ENCODE measurements at regions not wholly inside any gene's neighbourhood (a gene's known extent, or its start where the extent isn't known, plus 50 kb on each side); places are given as distances from the start of the nearest gene placed in this dataset.
"Not testable (repeated sequence)": the region's sequence is repeated elsewhere in the genome, so short reads cannot be mapped to it uniquely, and the experiment has no call there.

DNA sequence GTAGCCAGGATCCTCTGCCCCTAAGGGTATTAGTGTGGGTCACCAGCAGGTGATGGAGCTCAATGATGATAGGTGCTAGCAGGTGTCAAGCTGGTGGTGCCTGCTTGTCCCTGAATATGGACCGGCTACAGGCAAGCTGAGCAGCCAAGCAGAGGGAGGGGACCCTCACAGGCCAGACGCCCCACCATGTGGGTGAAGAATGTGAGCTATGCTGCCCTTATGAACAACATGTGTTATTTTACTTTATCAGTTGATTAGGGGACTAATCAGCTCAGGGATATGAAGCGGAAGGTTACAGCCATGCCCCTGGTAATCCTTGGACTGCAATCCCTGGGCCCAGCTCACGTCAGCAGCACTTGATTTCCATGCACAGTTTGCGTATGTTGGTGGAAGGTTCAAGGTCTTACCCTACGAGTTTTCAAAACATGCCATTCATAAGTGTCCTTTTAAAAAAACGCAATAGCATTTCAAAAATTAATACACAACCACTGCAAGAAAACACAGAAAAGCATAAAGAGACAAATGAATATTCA lies 106.0 kb downstream of the CDC7 start:
- H3K4me1 ChIP-seq: no peaks in the 10 kb centered on the region
- H3K36me3 ChIP-seq: no peaks in the 10 kb centered on the region
- H3K27ac ChIP-seq: no peak overlapping the region
- H3K9me3 ChIP-seq: no peaks in the 10 kb centered on the region
- intact Hi-C loops (cut with DNase I; ENCODE audit: low total_unique reads): no loop called here
- DNase-seq: no peak
- no peak overlapping the region for H3K4me3 ChIP-seq
- no peaks in the 10 kb centered on the region for H3K27me3 ChIP-seq
- no peak for TF ChIP-seq CTCF (IDR thresholded peaks at IDR 0.05)

GRCh38 chr1:91607686-91608085 lies 107.0 kb downstream of the CDC7 start:
- DNase-seq; H3K27me3 ChIP-seq; H3K36me3 ChIP-seq; H3K9me3 ChIP-seq; H3K4me3 ChIP-seq; H3K4me1 ChIP-seq; H3K27ac ChIP-seq; intact Hi-C loops (cut with DNase I; ENCODE audit: low total_unique reads): not testable (repeated sequence)

GRCh38 chr1:91608876-91609275 lies 108.2 kb downstream of the CDC7 start:
- H3K4me3 ChIP-seq: no peak overlapping the region
- no peaks in the 10 kb centered on the region for H3K4me1 ChIP-seq
- intact Hi-C loops (cut with DNase I; ENCODE audit: low total_unique reads): no loop called here
- H3K27ac ChIP-seq: no peak overlapping the region
- H3K36me3 ChIP-seq: no peaks in the 10 kb centered on the region
- H3K27me3 ChIP-seq: no peaks in the 10 kb centered on the region
- no peak for DNase-seq
- TF ChIP-seq CTCF (IDR thresholded peaks at IDR 0.05): no peak
- H3K9me3 ChIP-seq: no peaks in the 10 kb centered on the region

- TF ChIP-seq CTCF (IDR thresholded peaks at IDR 0.05): no peak
- Histone ChIP-seq H3K4me3 (no peak overlapping the region), H3K9me3 (no peaks in the 10 kb centered on the region), H3K27me3 (no peaks in the 10 kb centered on the region), H3K4me1 (no peaks in the 10 kb centered on the region), H3K27ac (no peak overlapping the region), H3K36me3 (no peaks in the 10 kb centered on the region)
- intact Hi-C loops (cut with DNase I; ENCODE audit: low total_unique reads): no loop called here
- no peak for DNase-seq
These were observed 108.9 kb downstream of the CDC7 start for GRCh38 chr1:91609551-91609950.

GRCh38 chr1:91610102-91610501 lies 109.5 kb downstream of the CDC7 start:
- no peaks in the 10 kb centered on the region for H3K4me1 ChIP-seq
- no peaks in the 10 kb centered on the region for H3K36me3 ChIP-seq
- intact Hi-C loops (cut with DNase I; ENCODE audit: low total_unique reads): no loop called here
- H3K27me3 ChIP-seq: no peaks in the 10 kb centered on the region
- H3K9me3 ChIP-seq: no peaks in the 10 kb centered on the region
- no peak overlapping the region for H3K27ac ChIP-seq
- no peak for DNase-seq
- TF ChIP-seq CTCF (IDR thresholded peaks at IDR 0.05): no peak
- H3K4me3 ChIP-seq: no peak overlapping the region

- no peaks in the 10 kb centered on the region for H3K36me3 ChIP-seq
- no peak overlapping the region for H3K4me3 ChIP-seq
- no peaks in the 10 kb centered on the region for H3K9me3 ChIP-seq
- H3K27me3 ChIP-seq: no peaks in the 10 kb centered on the region
- intact Hi-C loops (cut with DNase I; ENCODE audit: low total_unique reads): no loop called here
- no peak overlapping the region for H3K27ac ChIP-seq
- no peak for DNase-seq
- no peaks in the 10 kb centered on the region for H3K4me1 ChIP-seq
- no peak for TF ChIP-seq CTCF (IDR thresholded peaks at IDR 0.05)
These were observed 110.1 kb downstream of the CDC7 start for GRCh38 chr1:91610789-91611188.

All from tibial artery (tissue), 4 donors.